Stimulated activated CD8-positive, alpha-beta memory T cell treated with anti-CD3 and anti-CD28 coated beads, Interleukin-4, amount 100 ng/mL, for 1 hour (primary cell): ENCODE measurements at regions not wholly inside any gene's neighbourhood (a gene's known extent, or its start where the extent isn't known, plus 50 kb on each side); places are given as distances from the start of the nearest gene placed in this dataset.

Experiments
- DNase-seq, 2 donors: peaks; one replicate each; pipeline ENCODE4 v3.0.0-alpha.2; 2020; ENCODE audit warnings: low read depth in 2 of 2, low spot score in 1 of 2

DNA sequence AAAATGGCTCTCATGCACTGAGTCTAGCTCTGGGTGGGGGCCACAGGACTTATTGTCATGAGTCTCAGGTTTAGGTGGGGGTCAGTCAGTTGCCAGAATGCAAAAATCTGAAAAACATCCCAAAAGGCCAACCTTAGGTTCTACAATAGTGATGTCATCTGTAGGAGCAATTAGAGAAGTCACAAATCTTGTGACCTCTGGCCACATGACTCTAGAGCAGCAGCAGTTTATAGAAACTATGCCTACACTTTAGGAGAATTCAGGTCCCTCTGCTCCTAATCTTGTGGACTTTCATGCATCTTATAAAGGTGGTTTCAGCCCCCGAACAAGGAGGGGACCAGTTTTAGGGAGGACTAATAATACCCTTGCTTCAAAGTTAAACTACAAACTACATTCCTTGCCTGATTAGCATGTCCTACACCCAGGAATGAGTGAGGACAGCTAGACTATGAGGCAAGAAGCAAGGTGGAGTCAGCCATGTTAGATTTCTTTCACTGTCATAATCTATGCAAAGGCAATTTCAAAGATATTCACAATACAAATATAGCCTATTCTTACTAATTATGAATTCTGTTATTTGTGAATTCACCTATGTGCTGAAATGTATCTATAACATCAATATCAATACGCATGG, 123.5 kb upstream of the ADCY1 start:
- no peak for DNase-seq

GRCh38 chr7:45451342-45452035, 122.7 kb upstream of the ADCY1 start:
- DNase-seq: no peak

DNA sequence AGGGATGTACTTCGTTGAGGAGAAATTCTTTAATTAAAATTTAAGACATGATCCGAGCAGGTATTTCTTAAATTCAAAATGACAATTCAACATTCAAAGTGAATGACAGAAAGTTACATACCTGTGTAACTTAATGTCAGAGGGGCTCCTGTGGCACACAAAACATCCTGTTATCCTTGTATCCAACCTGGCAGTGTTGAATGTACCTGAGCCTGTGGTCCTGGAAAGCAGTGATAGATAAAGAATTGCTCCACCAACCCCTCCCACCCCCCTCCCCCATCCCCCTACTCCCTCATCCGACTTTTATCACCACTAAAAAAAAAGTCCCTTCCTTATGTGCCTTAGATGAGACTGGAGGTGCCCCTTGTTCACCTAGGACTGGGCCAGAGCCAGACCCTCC, 119.4 kb upstream of the ADCY1 start:
- no peak for DNase-seq

DNA sequence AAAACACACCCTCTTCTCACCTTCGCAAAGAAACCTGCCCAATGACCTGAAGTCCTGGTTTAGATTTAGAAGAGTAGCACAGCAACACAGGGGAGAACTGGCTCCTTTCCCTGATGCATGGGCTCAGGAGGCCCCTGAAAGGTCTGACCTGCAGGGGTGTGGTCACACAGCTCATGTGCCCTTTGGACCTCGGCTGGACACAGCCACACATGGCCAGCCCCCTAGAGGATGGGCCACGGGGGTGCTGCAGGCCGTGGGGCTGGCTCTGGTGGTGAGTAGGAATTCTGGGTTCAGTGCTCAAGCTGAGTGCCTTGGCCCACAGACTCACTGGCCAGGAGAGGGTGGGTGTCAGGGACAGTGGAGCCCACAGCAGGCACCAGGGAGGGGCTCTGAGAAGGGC, 118.5 kb upstream of the ADCY1 start:
- DNase-seq: no peak

- DNase-seq: no peak
These were observed 118.1 kb upstream of the ADCY1 start for GRCh38 chr7:45456105-45456504.

- no peak for DNase-seq
These were observed 117.2 kb upstream of the ADCY1 start for GRCh38 chr7:45456747-45457524.

- no peak for DNase-seq
These were observed 116.6 kb upstream of the ADCY1 start for GRCh38 chr7:45457591-45457990.

DNA sequence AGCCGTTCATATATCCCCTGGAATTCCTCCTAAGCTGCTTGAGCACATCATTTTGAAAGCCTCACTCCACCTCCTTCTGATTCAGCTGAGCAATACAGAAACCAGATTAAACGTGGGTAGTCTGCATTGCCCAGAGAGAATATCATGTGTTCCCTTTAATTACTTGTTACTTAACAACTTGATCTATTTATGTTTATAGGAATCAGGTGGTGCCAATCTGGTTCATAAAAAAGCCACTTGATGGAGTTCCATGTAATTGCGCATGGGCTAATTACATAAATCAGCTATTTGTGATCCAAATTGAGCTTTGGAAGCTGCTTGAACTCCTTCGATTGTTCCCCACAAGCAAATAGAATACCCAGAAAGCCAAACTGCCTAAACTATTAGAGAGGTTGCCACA, 114.7 kb upstream of the ADCY1 start:
- no peak for DNase-seq

GRCh38 chr7:45460379-45460778, 113.8 kb upstream of the ADCY1 start:
- DNase-seq: no peak

DNA sequence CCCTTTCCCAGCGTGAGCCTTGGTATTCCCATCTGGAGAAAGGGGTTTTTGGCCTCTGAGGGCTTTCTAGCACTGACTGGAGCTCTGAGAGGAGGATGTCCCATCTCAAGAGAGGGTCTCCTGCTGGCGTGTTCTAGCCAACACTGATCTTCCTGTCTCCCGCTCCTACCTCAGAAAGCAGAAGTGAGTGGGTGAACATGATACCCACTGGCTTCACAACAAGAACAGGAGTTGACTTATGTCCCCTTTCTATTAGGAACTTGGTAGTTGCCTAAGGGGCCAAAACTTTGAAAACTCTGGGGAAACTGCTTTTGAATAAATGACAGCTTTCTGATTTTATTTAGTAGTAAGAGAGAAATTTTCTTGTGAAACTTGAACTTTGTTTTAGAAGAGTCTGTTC, 113.1 kb upstream of the ADCY1 start:
- DNase-seq: no peak

- no peak for DNase-seq
These were observed 105.1 kb upstream of the ADCY1 start for GRCh38 chr7:45469103-45469502.

GRCh38 chr7:45470031-45470430, 104.1 kb upstream of the ADCY1 start:
- DNase-seq: no peak

- no peak for DNase-seq
These were observed 94.4 kb upstream of the ADCY1 start for GRCh38 chr7:45479781-45480180.

GRCh38 chr7:45482451-45482850, 91.7 kb upstream of the ADCY1 start:
- no peak for DNase-seq

DNA sequence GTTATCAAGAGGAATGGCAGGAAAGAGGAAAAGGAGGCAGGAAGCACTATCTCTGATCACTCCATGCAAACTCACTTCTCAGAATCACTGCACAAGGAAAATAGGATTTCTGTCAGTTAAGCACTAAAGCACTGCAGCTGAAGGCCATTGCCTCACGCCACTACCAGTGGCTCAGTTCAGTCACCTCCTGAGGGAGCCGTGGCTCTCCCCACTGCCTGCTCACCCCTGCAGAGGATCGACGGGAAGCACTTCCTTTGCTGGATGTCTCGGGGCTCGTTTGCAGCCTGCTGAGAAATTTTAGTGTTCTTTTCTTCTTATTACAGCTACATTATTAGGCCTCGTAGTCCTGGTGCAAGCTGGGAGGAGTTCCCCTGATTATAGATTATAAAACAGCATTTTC, 90.1 kb upstream of the ADCY1 start:
- DNase-seq: no peak

GRCh38 chr7:45486575-45486974, 87.6 kb upstream of the ADCY1 start:
- DNase-seq: no peak

GRCh38 chr7:45494885-45495284, 79.3 kb upstream of the ADCY1 start:
- no peak for DNase-seq

GRCh38 chr7:45495618-45496017, 78.5 kb upstream of the ADCY1 start:
- DNase-seq: no peak

GRCh38 chr7:45500257-45500656, 73.9 kb upstream of the ADCY1 start:
- DNase-seq: no peak

DNA sequence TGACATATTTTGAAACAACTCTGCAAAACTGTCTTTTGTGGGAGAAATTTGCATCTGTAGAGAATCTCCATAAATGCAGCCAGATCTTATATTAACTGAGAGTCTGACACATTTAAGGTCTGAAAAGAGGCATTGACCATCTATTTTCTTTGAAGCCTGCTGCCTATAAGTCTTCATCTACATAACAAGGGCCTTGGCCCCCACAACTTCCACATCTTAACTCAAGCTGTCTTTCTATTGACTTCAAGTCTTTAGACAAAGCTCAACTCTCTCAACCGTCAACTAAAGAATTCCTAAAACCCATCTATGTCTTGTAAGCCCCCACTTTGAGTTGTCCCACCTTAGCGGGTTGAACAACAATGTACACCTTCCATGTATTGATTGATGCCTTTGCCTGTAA, 72.4 kb upstream of the ADCY1 start:
- DNase-seq: no peak

DNA sequence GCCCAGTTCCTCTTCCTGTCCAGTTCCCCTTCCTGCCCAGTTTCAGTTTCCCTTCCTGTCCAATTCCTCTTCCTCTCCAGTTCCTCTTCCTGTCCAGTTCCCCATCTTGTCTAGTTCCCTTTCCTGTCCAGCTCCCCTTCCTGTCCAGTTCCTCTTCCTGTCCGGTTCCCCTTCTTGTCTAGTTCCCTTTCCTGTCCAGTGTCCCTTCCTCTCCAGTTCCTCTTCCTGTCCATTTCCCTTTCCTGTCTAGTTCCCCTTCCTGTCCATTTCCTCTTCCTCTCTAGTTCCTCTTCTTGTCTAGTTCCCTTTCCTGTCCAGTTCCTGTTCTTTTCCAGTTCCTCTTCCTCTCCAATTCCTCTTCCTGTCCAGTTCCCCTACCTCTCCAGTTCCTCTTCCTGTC, 68.1 kb upstream of the ADCY1 start:
- DNase-seq: no peak

DNA sequence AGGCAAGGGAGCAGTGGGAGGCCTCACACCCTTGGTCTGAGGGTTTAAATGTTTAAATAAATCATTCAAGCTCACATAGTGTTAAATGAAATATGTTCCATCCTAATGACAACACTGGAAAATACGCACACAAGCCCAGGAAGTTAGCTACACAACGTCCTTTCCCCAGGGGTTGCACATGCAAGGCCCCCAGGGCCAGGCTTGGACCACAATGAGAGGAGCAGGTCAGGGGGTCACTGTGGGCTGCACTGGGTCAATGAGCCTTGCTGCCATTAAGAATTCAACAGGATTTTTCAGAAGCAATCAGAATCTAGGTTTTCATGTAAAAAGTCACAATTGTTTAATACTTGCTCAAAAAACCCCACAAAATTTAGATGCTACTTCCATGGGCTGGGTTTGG, 64.9 kb upstream of the ADCY1 start:
- DNase-seq: no peak
